ENCODE measurements at regions not wholly inside any gene's neighbourhood (a gene's known extent, or its start where the extent isn't known, plus 50 kb on each side); places are given as distances from the start of the nearest gene placed in this dataset.

DNA sequence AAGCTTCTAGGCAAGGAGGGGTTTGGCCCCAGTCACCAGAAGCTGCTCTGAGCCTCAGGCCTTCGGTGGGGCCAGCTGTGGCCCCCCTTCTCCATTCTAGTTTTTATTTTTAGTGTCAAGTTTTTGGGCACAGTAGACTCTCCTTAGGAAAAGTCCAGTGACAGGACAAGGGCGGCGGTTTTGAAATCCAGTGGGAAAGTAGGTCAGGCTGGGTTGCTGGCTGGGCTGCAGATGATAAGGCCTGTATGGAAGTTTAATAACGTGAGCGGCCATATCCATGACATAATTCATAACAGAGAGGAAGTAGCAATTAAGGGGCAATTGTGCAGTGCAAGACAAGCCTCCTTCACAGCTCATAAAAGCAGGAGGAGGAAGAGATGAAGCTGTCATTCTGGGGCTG, 87.1 kb upstream of the ZNF716 start:
- Histone ChIP-seq H4K20me1 (ENCODE audit: insufficient read depth) (no peaks in the 10 kb centered on the region), H2AFZ (ENCODE audit: low read depth) (no peak overlapping the region), H3K9ac (no peak overlapping the region), H3K27me3 (ENCODE audit: insufficient read depth, low read depth) (no peaks in the 10 kb centered on the region), H3K27ac (no peak overlapping the region), H3K4me2 (no peak overlapping the region), H3K79me2 (ENCODE audit: insufficient read depth, low read depth) (no peaks in the 10 kb centered on the region), H3K4me1 (ENCODE audit: low read depth, poor library complexity, severe bottlenecking) (no peaks in the 10 kb centered on the region), H3K4me3 (IDR thresholded peaks at IDR 0.05; ENCODE audit: insufficient read depth, low read depth, low read length) (no peak overlapping the region), H3K36me3 (ENCODE audit: insufficient read depth) (no peaks in the 10 kb centered on the region)
- TF ChIP-seq, protein P1, sequence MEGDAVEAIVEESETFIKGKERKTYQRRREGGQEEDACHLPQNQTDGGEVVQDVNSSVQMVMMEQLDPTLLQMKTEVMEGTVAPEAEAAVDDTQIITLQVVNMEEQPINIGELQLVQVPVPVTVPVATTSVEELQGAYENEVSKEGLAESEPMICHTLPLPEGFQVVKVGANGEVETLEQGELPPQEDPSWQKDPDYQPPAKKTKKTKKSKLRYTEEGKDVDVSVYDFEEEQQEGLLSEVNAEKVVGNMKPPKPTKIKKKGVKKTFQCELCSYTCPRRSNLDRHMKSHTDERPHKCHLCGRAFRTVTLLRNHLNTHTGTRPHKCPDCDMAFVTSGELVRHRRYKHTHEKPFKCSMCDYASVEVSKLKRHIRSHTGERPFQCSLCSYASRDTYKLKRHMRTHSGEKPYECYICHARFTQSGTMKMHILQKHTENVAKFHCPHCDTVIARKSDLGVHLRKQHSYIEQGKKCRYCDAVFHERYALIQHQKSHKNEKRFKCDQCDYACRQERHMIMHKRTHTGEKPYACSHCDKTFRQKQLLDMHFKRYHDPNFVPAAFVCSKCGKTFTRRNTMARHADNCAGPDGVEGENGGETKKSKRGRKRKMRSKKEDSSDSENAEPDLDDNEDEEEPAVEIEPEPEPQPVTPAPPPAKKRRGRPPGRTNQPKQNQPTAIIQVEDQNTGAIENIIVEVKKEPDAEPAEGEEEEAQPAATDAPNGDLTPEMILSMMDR (conservative IDR thresholded peaks at IDR 0.05; ENCODE audit: low read depth, low read length), result no peak

DNA sequence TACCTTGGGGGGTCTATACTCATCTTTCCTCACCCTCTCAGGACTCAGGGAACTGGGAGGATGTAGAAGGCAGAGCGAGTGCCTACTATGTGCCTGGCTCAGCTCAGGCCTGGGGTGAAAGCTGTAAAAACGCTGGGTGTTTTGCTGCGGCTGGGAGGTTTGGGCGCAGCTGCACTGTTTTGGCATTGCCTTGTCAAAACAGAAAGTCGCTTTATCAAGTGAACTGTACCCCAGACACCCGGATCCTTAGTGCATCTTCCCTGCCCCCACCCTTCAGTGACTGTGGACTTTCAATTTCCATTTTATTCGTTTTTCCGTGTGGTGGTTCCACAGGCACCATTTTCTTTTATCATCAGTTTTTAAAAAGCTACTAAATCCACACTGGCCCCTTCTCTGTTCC, 86.7 kb upstream of the ZNF716 start:
- H3K4me3 ChIP-seq (IDR thresholded peaks at IDR 0.05; ENCODE audit: insufficient read depth, low read depth, low read length), result no peak overlapping the region
- H3K27me3 ChIP-seq (ENCODE audit: insufficient read depth, low read depth), result no peaks in the 10 kb centered on the region
- H3K4me1 ChIP-seq (ENCODE audit: low read depth, poor library complexity, severe bottlenecking), result no peaks in the 10 kb centered on the region
- no peak overlapping the region for H3K9ac ChIP-seq
- H3K4me2 ChIP-seq, result no peak overlapping the region
- no peaks in the 10 kb centered on the region for H3K36me3 ChIP-seq (ENCODE audit: insufficient read depth)
- no peaks in the 10 kb centered on the region for H3K79me2 ChIP-seq (ENCODE audit: insufficient read depth, low read depth)
- H2AFZ ChIP-seq (ENCODE audit: low read depth), result no peak overlapping the region
- no peaks in the 10 kb centered on the region for H4K20me1 ChIP-seq (ENCODE audit: insufficient read depth)
- TF ChIP-seq, protein P1 (conservative IDR thresholded peaks at IDR 0.05; ENCODE audit: low read depth, low read length), result no peak
- no peak overlapping the region for H3K27ac ChIP-seq

DNA sequence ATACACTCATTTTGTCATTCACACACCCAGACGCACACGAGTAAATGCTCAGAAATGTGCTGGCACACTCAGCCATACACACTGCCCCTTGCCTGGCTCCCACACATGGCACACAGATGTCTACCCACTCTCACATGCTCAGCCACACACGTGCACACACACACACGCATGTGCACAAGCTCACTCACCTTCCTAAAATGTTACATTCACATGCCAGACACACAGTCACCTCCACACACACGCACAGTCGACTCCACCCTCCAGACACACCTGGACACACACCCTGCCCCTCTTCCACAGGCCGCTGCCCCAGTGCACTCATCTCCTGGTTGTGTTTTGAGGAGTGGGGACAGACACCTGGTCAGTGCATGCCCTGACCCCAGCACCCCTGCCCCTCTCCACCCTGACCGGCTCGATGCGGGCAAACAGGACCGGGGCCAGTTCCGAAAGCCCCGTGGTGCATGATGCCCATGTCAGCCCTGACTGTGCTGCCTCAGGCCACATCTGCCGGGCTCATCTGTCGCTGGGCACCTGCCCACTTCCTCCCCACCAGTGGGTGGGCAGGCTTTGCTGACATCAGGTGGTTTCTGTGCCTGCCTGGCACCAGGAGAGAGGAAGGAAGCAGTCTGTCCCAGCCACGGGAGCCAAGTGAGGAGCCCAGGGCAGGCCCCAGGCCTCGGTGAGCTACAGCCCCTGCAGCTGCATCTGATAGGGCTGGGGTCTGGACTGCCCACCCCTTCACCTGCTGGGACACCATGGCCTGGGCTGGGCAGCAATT, 84.9 kb upstream of the ZNF716 start:
- H3K9ac ChIP-seq, result no peak overlapping the region
- no peak overlapping the region for H3K27ac ChIP-seq
- H3K79me2 ChIP-seq (ENCODE audit: insufficient read depth, low read depth), result no peaks in the 10 kb centered on the region
- no peak overlapping the region for H3K4me2 ChIP-seq
- no peak overlapping the region for H3K4me3 ChIP-seq (IDR thresholded peaks at IDR 0.05; ENCODE audit: insufficient read depth, low read depth, low read length)
- no peaks in the 10 kb centered on the region for H3K36me3 ChIP-seq (ENCODE audit: insufficient read depth)
- TF ChIP-seq, protein P1 (conservative IDR thresholded peaks at IDR 0.05; ENCODE audit: low read depth, low read length), result no peak
- H3K4me1 ChIP-seq (ENCODE audit: low read depth, poor library complexity, severe bottlenecking), result no peaks in the 10 kb centered on the region
- no peaks in the 10 kb centered on the region for H4K20me1 ChIP-seq (ENCODE audit: insufficient read depth)
- no peak overlapping the region for H2AFZ ChIP-seq (ENCODE audit: low read depth)
- no peaks in the 10 kb centered on the region for H3K27me3 ChIP-seq (ENCODE audit: insufficient read depth, low read depth)

DNA sequence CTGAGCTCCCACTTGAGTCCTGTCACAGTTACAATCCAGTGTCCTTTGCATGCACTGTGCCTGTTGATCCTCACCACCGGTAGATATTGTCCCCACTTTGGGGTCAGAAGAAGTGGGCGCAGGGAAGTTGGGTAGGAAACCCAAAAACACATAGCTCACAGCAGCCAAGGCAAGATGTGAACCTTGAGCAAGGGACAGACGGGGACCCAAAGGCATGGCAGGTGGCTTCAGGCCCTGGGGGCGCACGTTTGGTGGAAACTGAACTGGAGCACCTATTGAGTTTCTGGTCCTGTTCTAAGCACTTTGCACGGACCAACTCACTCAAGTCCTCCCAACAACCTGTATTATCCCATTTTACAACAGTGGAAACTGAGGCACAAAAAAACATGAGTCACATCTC, 82.8 kb upstream of the ZNF716 start:
- TF ChIP-seq, protein P1 (conservative IDR thresholded peaks at IDR 0.05; ENCODE audit: low read depth, low read length), result no peak
- no peak overlapping the region for H3K4me2 ChIP-seq
- H4K20me1 ChIP-seq (ENCODE audit: insufficient read depth), result no peaks in the 10 kb centered on the region
- H3K79me2 ChIP-seq (ENCODE audit: insufficient read depth, low read depth), result no peaks in the 10 kb centered on the region
- H3K27me3 ChIP-seq (ENCODE audit: insufficient read depth, low read depth), result no peaks in the 10 kb centered on the region
- no peak overlapping the region for H2AFZ ChIP-seq (ENCODE audit: low read depth)
- H3K9ac ChIP-seq, result no peak overlapping the region
- H3K4me1 ChIP-seq (ENCODE audit: low read depth, poor library complexity, severe bottlenecking), result no peaks in the 10 kb centered on the region
- no peak overlapping the region for H3K4me3 ChIP-seq (IDR thresholded peaks at IDR 0.05; ENCODE audit: insufficient read depth, low read depth, low read length)
- no peaks in the 10 kb centered on the region for H3K36me3 ChIP-seq (ENCODE audit: insufficient read depth)
- H3K27ac ChIP-seq, result no peak overlapping the region
